ENCODE measurements at regions not wholly inside any gene's neighbourhood (a gene's known extent, or its start where the extent isn't known, plus 50 kb on each side); places are given as distances from the start of the nearest gene placed in this dataset.

DNA sequence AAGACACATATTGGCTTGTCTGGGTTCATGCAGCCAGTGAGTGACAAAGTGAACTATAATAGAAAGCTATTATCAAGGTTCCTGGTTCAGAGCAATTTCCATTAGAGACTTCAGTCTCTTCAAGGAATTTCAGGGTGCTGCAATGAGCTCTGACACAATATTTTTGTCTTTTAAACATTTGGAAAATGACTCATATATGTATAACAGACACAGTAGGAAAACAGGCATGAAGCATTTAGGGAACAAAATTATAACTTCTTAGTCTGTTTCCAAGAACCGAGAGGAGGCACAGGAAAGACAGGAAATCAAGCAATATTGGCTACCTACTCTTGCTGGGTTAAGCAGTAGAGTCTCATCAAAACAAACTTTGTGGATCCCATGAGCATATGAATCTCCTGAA, 170.4 kb downstream of the PTPRC start:
- no peak for DNase-seq
- Histone ChIP-seq H3K27me3 (replicated peaks; ENCODE audit: control insufficient read depth, insufficient read depth, low read length) (no peaks in the 10 kb centered on the region), H3K4me1 (no peaks in the 10 kb centered on the region), H3K4me3 (ENCODE audit: low read depth, low read length) (no peak overlapping the region), H3K36me3 (ENCODE audit: control insufficient read depth, insufficient read depth, low read length) (no peaks in the 10 kb centered on the region), H3K9me3 (peaks cover 3% of the 10 kb centered on the region; the same call in 1 of the 2 replicates)
- Mint-ChIP-seq H3K36me3 (ENCODE audit: insufficient read depth, unreplicated experiment) (no peaks in the 10 kb centered on the region), H3K27me3 (ENCODE audit: insufficient read depth, unreplicated experiment) (no peaks in the 10 kb centered on the region), H3K4me1 (ENCODE audit: low read depth, unreplicated experiment) (no peaks in the 10 kb centered on the region), H3K27ac (ENCODE audit: unreplicated experiment) (no peak overlapping the region), H3K9me3 (ENCODE audit: unreplicated experiment) (peaks cover 20% of the 10 kb centered on the region), H3K4me3 (ENCODE audit: unreplicated experiment) (no peak overlapping the region)
- intact Hi-C loops (cut with micrococcal nuclease; ENCODE audit: unreplicated experiment): no loop called here
- TF ChIP-seq, protein P1, sequence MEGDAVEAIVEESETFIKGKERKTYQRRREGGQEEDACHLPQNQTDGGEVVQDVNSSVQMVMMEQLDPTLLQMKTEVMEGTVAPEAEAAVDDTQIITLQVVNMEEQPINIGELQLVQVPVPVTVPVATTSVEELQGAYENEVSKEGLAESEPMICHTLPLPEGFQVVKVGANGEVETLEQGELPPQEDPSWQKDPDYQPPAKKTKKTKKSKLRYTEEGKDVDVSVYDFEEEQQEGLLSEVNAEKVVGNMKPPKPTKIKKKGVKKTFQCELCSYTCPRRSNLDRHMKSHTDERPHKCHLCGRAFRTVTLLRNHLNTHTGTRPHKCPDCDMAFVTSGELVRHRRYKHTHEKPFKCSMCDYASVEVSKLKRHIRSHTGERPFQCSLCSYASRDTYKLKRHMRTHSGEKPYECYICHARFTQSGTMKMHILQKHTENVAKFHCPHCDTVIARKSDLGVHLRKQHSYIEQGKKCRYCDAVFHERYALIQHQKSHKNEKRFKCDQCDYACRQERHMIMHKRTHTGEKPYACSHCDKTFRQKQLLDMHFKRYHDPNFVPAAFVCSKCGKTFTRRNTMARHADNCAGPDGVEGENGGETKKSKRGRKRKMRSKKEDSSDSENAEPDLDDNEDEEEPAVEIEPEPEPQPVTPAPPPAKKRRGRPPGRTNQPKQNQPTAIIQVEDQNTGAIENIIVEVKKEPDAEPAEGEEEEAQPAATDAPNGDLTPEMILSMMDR (IDR thresholded peaks at IDR 0.05; ENCODE audit: insufficient read depth in 1 of 2, low read depth in 1 of 2, low read length in 1 of 2, severe bottlenecking in 1 of 2, unreplicated experiment in 1 of 2): no peak
- BruUV-seq (replicated peaks): no TSS peak
- CTCF ChIA-PET: no interaction called here
- POLR2A ChIA-PET: no interaction called here

DNA sequence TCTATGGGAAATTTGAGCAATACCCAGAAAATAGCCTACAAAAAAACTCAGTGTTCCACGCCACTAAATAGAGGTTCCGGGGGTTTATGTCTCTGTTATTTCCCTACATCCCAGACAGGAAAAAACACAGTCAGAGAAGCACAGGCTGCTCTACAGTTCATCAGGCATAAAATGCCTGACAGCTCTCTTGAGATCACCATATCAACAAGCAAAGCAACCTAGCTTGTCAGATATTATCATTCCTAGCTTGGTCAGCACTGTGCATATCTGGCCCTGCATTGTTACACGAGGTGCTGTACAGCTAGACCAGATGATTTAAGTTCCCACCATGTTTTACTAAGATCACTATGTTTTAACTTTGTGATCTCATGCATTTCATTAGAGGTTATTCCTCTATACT, 172.6 kb downstream of the PTPRC start:
- no peak for DNase-seq
- Histone ChIP-seq H3K4me3 (ENCODE audit: low read depth, low read length) (no peak overlapping the region), H3K4me1 (no peaks in the 10 kb centered on the region), H3K36me3 (ENCODE audit: control insufficient read depth, insufficient read depth, low read length) (no peaks in the 10 kb centered on the region), H3K9me3 (peaks cover 3% of the 10 kb centered on the region; the same call in 1 of the 2 replicates), H3K27me3 (replicated peaks; ENCODE audit: control insufficient read depth, insufficient read depth, low read length) (no peaks in the 10 kb centered on the region)
- ChIA-PET POLR2A (no interaction called here), CTCF (no interaction called here)
- H3K27ac Mint-ChIP-seq (ENCODE audit: unreplicated experiment): no peak overlapping the region
- H3K36me3 Mint-ChIP-seq (ENCODE audit: insufficient read depth, unreplicated experiment): no peaks in the 10 kb centered on the region
- BruUV-seq (replicated peaks): no TSS peak
- TF ChIP-seq, protein P1 (IDR thresholded peaks at IDR 0.05; ENCODE audit: insufficient read depth in 1 of 2, low read depth in 1 of 2, low read length in 1 of 2, severe bottlenecking in 1 of 2, unreplicated experiment in 1 of 2): no peak
- no peaks in the 10 kb centered on the region for H3K4me1 Mint-ChIP-seq (ENCODE audit: low read depth, unreplicated experiment)
- no peak overlapping the region for H3K4me3 Mint-ChIP-seq (ENCODE audit: unreplicated experiment)
- intact Hi-C loops (cut with micrococcal nuclease; ENCODE audit: unreplicated experiment): no loop called here
- no peaks in the 10 kb centered on the region for H3K27me3 Mint-ChIP-seq (ENCODE audit: insufficient read depth, unreplicated experiment)
- H3K9me3 Mint-ChIP-seq (ENCODE audit: unreplicated experiment): peaks cover 42% of the 10 kb centered on the region

DNA sequence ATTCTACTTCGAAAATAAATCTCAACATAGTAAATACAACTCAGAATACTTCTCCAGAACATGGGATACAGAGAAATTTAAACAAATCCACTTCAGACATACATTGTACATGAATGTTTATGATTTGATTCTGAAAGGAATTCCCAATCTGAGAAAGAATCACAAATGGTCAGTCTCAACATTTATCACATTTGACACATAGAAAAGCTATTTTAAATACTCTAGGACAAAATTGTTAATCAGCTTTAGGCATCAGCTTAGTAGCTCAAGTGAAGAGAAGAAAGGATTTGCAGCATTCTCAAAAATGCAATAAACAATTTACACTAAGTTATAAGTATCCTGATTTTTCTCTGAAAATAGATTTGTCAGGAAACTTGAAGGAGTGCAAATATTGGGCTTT, 184.8 kb downstream of the PTPRC start:
- Mint-ChIP-seq H3K36me3 (ENCODE audit: insufficient read depth, unreplicated experiment) (no peaks in the 10 kb centered on the region), H3K4me1 (ENCODE audit: low read depth, unreplicated experiment) (no peaks in the 10 kb centered on the region), H3K9me3 (ENCODE audit: unreplicated experiment) (no peaks in the 10 kb centered on the region), H3K4me3 (ENCODE audit: unreplicated experiment) (no peak overlapping the region), H3K27me3 (ENCODE audit: insufficient read depth, unreplicated experiment) (no peaks in the 10 kb centered on the region), H3K27ac (ENCODE audit: unreplicated experiment) (no peak overlapping the region)
- CTCF ChIA-PET: no interaction called here
- intact Hi-C loops (cut with micrococcal nuclease; ENCODE audit: unreplicated experiment): no loop called here
- POLR2A ChIA-PET: no interaction called here
- no peaks in the 10 kb centered on the region for H3K36me3 ChIP-seq (ENCODE audit: control insufficient read depth, insufficient read depth, low read length)
- no peaks in the 10 kb centered on the region; the same call in 1 of the 2 replicates for H3K4me1 ChIP-seq
- TF ChIP-seq, protein P1 (IDR thresholded peaks at IDR 0.05; ENCODE audit: insufficient read depth in 1 of 2, low read depth in 1 of 2, low read length in 1 of 2, severe bottlenecking in 1 of 2, unreplicated experiment in 1 of 2): no peak
- no peak overlapping the region for H3K4me3 ChIP-seq (ENCODE audit: low read depth, low read length)
- H3K27me3 ChIP-seq (replicated peaks; ENCODE audit: control insufficient read depth, insufficient read depth, low read length): no peaks in the 10 kb centered on the region
- BruUV-seq (replicated peaks): no TSS peak
- no peaks in the 10 kb centered on the region for H3K9me3 ChIP-seq
- DNase-seq: no peak

All from Caco-2 (cell line).